ENCODE measurements at regions not wholly inside any gene's neighbourhood (a gene's known extent, or its start where the extent isn't known, plus 50 kb on each side); places are given as distances from the start of the nearest gene placed in this dataset.

GRCh38 chr9:22529426-22530199, 83.0 kb downstream of the DMRTA1 start:
- no peaks in the 10 kb centered on the region for H3K36me3 Mint-ChIP-seq (ENCODE audit: insufficient read depth)
- H3K27me3 Mint-ChIP-seq: no peaks in the 10 kb centered on the region
- no peak overlapping the region for H3K27ac Mint-ChIP-seq

GRCh38 chr9:22535780-22536179, 89.2 kb downstream of the DMRTA1 start:
- Mint-ChIP-seq H3K36me3 (ENCODE audit: insufficient read depth) (no peaks in the 10 kb centered on the region), H3K4me1 (ENCODE audit: low read depth) (no peaks in the 10 kb centered on the region), H3K27me3 (no peaks in the 10 kb centered on the region), H3K27ac (no peak overlapping the region), H3K9me3 (ENCODE audit: low read depth) (no peaks in the 10 kb centered on the region), H3K4me3 (ENCODE audit: low read depth) (no peak overlapping the region)
- DNase-seq (ENCODE audit: low spot score, unreplicated experiment): no peak
- TF ChIP-seq CTCF (IDR thresholded peaks at IDR 0.05; ENCODE audit: unreplicated experiment): no peak

More at GRCh38 chr9:22529426-22530199, 83.0 kb downstream of the DMRTA1 start:
- no peaks in the 10 kb centered on the region for H3K4me1 Mint-ChIP-seq (ENCODE audit: low read depth)
- TF ChIP-seq CTCF (IDR thresholded peaks at IDR 0.05; ENCODE audit: unreplicated experiment): no peak
- H3K9me3 Mint-ChIP-seq (ENCODE audit: low read depth): no peaks in the 10 kb centered on the region
- no peak overlapping the region for H3K4me3 Mint-ChIP-seq (ENCODE audit: low read depth)
- no peak for DNase-seq (ENCODE audit: low spot score, unreplicated experiment)

DNA sequence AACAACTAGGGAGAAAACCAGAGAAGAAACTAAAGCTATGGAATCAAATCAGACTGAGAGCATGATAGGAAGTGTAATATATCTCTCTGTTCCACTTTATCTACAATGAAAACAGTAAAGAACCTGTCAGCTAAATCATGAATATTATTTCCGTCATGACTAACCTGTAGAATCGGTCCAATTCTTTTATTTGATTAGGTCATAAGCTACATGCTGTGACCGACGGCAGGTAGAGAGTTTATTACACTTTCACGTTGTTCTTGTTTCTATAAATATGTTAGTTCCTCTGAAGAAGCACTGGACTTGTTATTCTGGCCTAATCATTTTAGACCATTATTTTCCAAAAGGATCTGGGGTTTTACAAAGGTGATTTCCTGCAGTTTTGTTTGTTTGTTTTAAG, 91.1 kb downstream of the DMRTA1 start:
- Mint-ChIP-seq H3K4me1 (ENCODE audit: low read depth) (no peaks in the 10 kb centered on the region), H3K27me3 (no peaks in the 10 kb centered on the region), H3K4me3 (ENCODE audit: low read depth) (no peak overlapping the region), H3K9me3 (ENCODE audit: low read depth) (no peaks in the 10 kb centered on the region), H3K27ac (no peak overlapping the region), H3K36me3 (ENCODE audit: insufficient read depth) (no peaks in the 10 kb centered on the region)
- TF ChIP-seq CTCF (IDR thresholded peaks at IDR 0.05; ENCODE audit: unreplicated experiment): no peak
- DNase-seq (ENCODE audit: low spot score, unreplicated experiment): no peak

DNA sequence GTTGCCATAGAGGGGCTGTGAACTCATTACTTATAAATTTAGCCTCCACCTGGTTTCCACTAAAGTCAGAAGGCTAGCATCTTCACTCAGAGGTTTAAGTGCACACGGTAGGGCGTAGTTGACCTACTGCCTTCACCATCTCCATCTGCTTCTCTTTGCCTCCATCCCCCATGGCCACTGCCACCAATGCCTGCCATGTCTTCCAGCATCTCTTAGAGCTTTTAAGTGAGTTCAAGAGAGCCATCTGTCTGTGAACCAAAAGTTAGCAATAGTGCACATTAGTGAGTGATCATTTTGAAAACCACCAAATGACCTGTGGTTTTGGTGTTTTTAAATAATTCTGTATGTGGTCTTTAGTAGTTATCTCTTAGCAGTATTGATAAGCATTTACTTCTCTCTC, 102.0 kb downstream of the DMRTA1 start:
- H3K4me1 Mint-ChIP-seq (ENCODE audit: low read depth): no peaks in the 10 kb centered on the region
- H3K4me3 Mint-ChIP-seq (ENCODE audit: low read depth): no peak overlapping the region
- no peak for DNase-seq (ENCODE audit: low spot score, unreplicated experiment)
- H3K36me3 Mint-ChIP-seq (ENCODE audit: insufficient read depth): no peaks in the 10 kb centered on the region
- no peak for TF ChIP-seq CTCF (IDR thresholded peaks at IDR 0.05; ENCODE audit: unreplicated experiment)
- H3K27ac Mint-ChIP-seq: no peak overlapping the region
- no peaks in the 10 kb centered on the region for H3K9me3 Mint-ChIP-seq (ENCODE audit: low read depth)
- H3K27me3 Mint-ChIP-seq: no peaks in the 10 kb centered on the region

DNA sequence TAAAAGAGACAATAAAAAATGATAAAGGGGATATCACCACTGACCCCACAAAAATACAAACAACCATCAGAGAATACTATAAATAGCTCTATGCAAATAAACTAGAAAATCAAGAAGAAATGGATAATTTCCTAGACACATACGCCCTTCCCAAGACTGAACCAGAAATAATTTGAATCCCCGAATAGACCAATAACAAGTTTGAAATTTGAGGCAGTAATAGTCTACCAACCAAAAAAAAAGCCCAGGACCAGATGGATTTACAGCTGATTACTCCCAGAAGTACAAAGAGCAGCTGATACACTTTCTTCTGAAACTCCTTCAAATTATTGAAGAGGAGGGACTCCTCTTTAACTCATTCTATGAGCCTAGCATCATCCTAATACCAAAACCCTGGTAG, 128.1 kb downstream of the DMRTA1 start:
- Mint-ChIP-seq H3K4me1 (ENCODE audit: low read depth) (no peaks in the 10 kb centered on the region), H3K9me3 (ENCODE audit: low read depth) (peaks cover 59% of the 10 kb centered on the region), H3K27me3 (no peaks in the 10 kb centered on the region), H3K36me3 (ENCODE audit: insufficient read depth) (peaks cover 4% of the 10 kb centered on the region), H3K4me3 (ENCODE audit: low read depth) (no peak overlapping the region), H3K27ac (no peak overlapping the region)
- DNase-seq (ENCODE audit: low spot score, unreplicated experiment): no peak
- no peak for TF ChIP-seq CTCF (IDR thresholded peaks at IDR 0.05; ENCODE audit: unreplicated experiment)

Measured in progenitor cell of endocrine pancreas (in vitro differentiated cells).